ENCODE measurements at regions not wholly inside any gene's neighbourhood (a gene's known extent, or its start where the extent isn't known, plus 50 kb on each side); places are given as distances from the start of the nearest gene placed in this dataset.

DNA sequence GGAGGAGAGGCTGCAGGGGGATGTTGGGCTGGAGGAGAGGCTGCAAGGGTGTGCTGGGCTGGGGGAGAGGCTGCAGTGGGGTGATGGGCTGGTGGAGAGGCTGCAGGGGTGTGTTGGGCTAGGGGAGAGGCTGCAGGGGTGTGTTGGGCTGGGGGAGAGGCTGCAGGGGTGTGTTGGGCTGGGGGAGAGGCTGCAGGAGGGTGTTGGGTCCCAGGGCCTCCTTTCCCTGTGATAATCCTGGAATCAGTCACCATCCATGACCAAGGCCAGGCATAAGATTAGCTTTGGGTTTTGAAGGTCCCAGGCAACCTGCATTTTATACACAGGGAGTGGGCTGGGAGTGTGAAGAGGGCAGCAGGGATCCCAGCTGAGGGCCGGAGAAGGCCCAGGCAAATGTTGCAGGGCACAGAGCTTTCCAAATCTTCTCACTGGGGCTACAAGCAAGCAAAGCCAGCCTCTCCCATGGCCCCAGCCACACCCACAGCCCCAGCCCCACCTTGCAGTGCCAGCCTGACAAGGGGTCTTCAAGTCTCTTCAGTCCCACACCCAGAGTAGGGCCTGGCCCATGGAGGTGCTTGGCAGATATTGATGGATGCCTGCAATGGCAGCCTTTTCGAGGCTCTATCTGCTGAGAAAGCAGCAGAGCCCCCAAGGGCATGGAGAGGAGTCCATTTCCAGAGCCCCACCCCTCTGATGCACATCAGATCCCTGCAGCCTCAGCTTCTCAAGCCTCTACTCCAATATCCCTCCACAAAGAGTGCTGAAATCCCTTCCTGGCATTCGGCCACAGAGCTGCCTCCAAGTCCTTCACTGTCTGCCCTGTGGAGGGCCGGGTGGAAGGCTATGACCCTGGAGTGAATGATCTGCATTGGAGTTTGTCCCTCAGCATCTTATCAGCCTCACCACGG lies 50.3 kb upstream of the GLI2 start:
- TF ChIP-seq SIX5 (IDR thresholded peaks at IDR 0.05; ENCODE audit: borderline replicate concordance in 1 of 2, insufficient read depth in 1 of 2, low read depth in 1 of 2, low read length in 2 of 2) (no peak), ZNF140 (CRISPR knock-in tag; IDR thresholded peaks at IDR 0.05) (no peak), RUNX1 (IDR thresholded peaks at IDR 0.05; ENCODE audit: low read depth) (no peak), ZNF696 (CRISPR knock-in tag; conservative IDR thresholded peaks at IDR 0.05) (no peak), CHD2 (IDR thresholded peaks at IDR 0.05; ENCODE audit: low read depth, low read length) (no peak), CTCF (IDR thresholded peaks at IDR 0.05 in 2 of 3, conservative IDR thresholded peaks at IDR 0.05 in 1 of 3; ENCODE audit: insufficient read depth in 2 of 3, low read depth in 1 of 3, low read length in 3 of 3) (no peak), USF2 (CRISPR knock-in tag; IDR thresholded peaks at IDR 0.05) (no peak), ZNF24 (IDR thresholded peaks at IDR 0.05) (no peak)
- TF ChIP-seq, protein P1, sequence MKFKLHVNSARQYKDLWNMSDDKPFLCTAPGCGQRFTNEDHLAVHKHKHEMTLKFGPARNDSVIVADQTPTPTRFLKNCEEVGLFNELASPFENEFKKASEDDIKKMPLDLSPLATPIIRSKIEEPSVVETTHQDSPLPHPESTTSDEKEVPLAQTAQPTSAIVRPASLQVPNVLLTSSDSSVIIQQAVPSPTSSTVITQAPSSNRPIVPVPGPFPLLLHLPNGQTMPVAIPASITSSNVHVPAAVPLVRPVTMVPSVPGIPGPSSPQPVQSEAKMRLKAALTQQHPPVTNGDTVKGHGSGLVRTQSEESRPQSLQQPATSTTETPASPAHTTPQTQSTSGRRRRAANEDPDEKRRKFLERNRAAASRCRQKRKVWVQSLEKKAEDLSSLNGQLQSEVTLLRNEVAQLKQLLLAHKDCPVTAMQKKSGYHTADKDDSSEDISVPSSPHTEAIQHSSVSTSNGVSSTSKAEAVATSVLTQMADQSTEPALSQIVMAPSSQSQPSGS (CRISPR knock-in tag; IDR thresholded peaks at IDR 0.05), result no peak
- TF ChIP-seq, protein P2, sequence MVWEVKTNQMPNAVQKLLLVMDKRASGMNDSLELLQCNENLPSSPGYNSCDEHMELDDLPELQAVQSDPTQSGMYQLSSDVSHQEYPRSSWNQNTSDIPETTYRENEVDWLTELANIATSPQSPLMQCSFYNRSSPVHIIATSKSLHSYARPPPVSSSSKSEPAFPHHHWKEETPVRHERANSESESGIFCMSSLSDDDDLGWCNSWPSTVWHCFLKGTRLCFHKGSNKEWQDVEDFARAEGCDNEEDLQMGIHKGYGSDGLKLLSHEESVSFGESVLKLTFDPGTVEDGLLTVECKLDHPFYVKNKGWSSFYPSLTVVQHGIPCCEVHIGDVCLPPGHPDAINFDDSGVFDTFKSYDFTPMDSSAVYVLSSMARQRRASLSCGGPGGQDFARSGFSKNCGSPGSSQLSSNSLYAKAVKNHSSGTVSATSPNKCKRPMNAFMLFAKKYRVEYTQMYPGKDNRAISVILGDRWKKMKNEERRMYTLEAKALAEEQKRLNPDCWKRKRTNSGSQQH (CRISPR knock-in tag; IDR thresholded peaks at IDR 0.05), result no peak
